GM18861 (cell line): ENCODE measurements at regions not wholly inside any gene's neighbourhood (a gene's known extent, or its start where the extent isn't known, plus 50 kb on each side); places are given as distances from the start of the nearest gene placed in this dataset.
"Not testable (repeated sequence)": the region's sequence is repeated elsewhere in the genome, so short reads cannot be mapped to it uniquely, and the experiment has no call there.

Experiments used
- ATAC-seq: cut with Tn5 transposase; IDR thresholded peaks from one replicate; pipeline ENCODE4 v1.9.1; 2021; ENCODE audit not compliant: unreplicated experiment

- no peak for ATAC-seq
These were observed 1606.2 kb upstream of the PCDH7 start for GRCh38 chr4:29113960-29114359.

DNA sequence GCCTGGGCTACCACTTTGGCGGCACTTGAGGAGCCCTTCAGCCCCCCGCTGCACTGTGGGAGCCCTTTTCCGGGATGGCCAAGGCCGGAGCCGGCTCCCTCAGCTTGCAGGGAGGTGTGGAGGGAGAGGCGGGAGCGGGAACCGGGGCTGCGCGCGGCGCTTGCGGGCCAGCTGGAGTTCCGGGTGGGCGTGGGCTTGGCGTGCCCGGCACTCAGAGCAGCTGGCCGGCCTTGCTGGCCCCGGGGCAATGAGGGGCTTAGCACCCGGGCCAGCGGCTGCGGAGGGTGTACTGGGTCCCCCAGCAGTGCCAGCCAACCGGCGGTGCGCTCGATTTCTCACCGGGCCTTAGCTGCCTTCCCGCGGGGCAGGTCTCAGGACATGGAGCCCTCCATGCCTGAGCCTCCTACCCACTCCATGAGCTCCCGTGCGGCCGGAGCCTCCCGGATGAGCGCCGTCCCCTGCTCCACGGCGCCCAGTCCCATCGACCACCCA is 1602.9 kb upstream of the PCDH7 start:
- ATAC-seq: not testable (repeated sequence)

DNA sequence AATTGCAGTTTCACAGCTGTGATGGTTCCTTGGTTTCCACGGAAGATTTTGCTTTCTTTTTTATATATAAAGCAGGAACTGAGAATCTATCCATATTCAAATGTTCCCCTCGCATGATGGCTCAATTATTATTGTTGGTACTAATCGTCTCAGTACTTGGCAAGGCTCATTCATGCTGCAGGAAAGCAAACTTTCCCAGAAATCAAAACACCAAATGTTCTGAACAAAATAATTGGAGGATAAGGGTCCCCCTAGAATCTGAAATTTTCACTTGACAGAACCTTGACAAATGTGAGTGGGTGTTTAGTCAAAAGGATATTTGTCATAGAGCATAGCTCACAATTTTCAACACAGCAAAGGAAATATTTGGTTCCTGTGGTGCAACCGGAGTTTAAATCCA is 1598.6 kb upstream of the PCDH7 start:
- no peak for ATAC-seq

- ATAC-seq: no peak
These were observed 1591.4 kb upstream of the PCDH7 start for GRCh38 chr4:29128810-29129209.

GRCh38 chr4:29131304-29131703 is 1588.9 kb upstream of the PCDH7 start:
- no peak for ATAC-seq

DNA sequence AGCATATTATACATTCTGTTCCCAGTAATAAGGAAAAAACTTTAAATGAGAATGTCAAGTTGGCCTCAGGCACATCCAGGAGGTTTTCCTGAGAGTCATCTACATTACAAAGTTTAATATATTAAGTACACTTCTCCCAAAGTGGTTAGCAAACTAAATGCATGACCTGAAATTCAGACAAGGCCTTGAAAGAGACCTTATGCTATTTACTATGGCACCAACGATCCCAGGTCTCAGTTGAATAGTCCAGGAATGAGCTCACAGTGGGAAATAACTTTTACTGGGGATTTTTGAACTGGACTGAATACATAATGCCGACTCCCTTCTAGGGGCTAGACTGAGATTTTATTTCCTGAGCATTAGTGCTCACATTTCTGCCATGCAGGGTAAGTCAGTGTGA is 1577.5 kb upstream of the PCDH7 start:
- no peak for ATAC-seq

DNA sequence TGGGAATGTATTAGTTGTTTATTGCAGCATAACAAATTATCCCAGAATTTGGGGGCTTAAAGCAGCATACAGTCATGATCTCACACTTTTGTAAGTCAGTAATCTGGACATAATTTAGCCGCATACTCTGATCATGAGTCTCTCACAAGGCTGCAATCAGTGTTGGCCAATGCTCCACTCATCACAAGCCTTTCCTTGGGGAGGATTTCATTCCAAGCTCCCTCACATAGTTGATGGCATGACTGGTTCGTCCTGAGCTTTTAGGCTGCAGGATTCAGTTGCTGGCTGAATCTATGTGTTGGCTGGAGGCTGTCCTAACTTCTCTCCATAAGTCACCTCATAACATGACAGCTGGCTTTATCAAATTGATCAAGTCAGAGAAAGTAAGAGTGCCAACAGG is 1568.6 kb upstream of the PCDH7 start:
- no peak for ATAC-seq

DNA sequence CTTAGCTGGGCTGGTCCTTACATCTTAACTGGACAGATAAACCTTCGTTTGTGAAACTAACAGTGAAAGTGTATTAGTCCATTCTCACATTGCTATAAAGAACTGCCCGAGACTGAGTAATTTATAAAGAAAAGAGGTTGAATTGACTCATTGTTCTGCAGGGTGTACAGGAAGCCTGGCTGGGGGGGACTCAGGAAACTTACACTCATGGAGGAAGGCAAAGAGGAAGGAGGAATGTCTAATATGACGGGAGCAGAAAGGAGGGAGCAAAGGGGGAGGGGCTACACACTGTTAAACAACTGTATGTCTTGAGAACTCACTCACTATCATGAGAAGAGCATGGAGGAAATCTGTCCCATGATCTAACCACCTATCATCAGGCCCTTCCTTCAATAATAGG is 1566.5 kb upstream of the PCDH7 start:
- no peak for ATAC-seq

DNA sequence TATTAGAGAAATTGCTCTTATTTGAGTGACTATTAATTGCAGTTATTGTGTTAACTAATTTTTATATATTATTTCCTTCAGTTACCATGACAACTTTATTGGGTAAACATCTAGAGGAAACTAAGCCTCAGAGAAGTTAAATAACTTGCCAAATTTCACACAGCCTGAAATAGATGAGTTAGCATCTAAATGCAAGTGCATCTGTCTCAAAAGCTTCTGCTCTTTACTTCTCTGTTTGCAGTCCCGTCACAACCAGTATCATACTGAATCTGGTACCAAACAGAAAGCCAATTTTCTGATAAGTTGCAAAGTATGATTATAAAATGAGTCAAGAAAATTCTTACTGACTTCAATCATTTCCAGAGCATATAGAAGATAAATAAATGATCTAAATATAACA is 1544.9 kb upstream of the PCDH7 start:
- ATAC-seq: no peak

GRCh38 chr4:29199025-29199424 is 1521.1 kb upstream of the PCDH7 start:
- ATAC-seq: no peak

- no peak for ATAC-seq
These were observed 1520.7 kb upstream of the PCDH7 start for GRCh38 chr4:29199485-29199884.

- no peak for ATAC-seq
These were observed 1507.1 kb upstream of the PCDH7 start for GRCh38 chr4:29213020-29213419.

DNA sequence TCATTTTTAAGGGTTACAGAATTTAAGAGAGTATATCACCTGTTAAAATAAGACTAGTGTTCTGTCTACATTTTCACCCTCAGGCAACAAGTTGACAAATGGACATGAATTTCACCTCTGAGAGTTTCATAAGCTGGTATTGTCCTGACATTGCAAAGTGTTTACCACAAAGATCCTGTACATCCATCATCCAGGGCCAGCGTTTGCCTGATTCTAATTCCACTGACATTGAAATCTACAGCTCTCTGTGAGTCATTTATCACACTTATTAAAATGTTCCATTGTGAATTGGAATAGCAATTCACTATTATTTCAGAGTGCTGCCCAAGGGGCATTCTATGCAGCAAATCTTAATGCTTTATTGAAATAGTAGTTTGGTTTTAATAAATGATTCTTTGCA is 1499.4 kb upstream of the PCDH7 start:
- no peak for ATAC-seq

DNA sequence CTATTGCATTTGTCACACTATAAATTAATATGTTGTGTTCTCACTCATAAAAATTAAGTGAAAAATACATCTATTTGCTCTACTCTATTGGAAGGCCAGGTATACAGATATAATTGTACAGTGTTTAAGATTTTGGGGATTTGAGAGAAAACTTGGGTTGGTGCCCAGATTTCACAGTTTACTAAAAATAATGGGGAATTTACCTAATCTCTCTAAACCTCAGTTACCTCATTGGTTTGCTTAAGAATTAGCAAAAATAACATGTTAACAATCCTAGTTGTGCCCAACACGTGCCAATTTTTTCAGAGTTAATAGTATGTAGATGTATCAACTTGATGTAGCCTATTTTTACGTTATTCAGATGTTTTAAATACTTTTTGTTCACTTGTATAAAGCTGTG is 1495.3 kb upstream of the PCDH7 start:
- no peak for ATAC-seq

DNA sequence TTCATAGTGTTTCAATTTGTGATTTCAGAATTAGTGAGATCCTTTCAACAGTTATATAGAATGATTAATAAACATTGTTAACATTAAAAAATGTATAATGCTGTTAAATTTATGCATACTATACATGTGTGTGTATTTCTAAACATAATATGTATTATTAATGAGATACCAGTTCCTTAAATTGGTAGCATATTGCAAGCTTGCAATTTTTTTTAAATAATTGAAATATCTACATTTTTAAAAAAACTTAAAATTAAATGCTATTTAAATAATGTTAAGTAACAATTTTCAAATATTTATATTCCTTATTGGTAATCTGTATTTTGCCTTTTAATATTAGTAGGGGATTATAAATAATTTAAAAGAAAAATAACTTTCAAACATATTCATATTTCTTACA is 1479.5 kb upstream of the PCDH7 start:
- ATAC-seq: no peak

GRCh38 chr4:29243054-29243453 is 1477.1 kb upstream of the PCDH7 start:
- no peak for ATAC-seq

- ATAC-seq: no peak
These were observed 1476.3 kb upstream of the PCDH7 start for GRCh38 chr4:29243851-29244250.

GRCh38 chr4:29259556-29259955 is 1460.6 kb upstream of the PCDH7 start:
- ATAC-seq: no peak

GRCh38 chr4:29262986-29263385 is 1457.2 kb upstream of the PCDH7 start:
- ATAC-seq: no peak

GRCh38 chr4:29276150-29276549 is 1444.0 kb upstream of the PCDH7 start:
- no peak for ATAC-seq

- ATAC-seq: no peak
These were observed 1442.8 kb upstream of the PCDH7 start for GRCh38 chr4:29277381-29277780.

GRCh38 chr4:29278585-29278984 is 1441.6 kb upstream of the PCDH7 start:
- ATAC-seq: no peak

- ATAC-seq: no peak
These were observed 1431.1 kb upstream of the PCDH7 start for GRCh38 chr4:29289118-29289517.

GRCh38 chr4:29295280-29295679 is 1424.9 kb upstream of the PCDH7 start:
- no peak for ATAC-seq
